GM18502 (cell line): ENCODE measurements at regions not wholly inside any gene's neighbourhood (a gene's known extent, or its start where the extent isn't known, plus 50 kb on each side); places are given as distances from the start of the nearest gene placed in this dataset.

Experiments used
- ATAC-seq: cut with Tn5 transposase; IDR thresholded peaks from one replicate; pipeline ENCODE4 v1.9.1; 2021; ENCODE audit warnings: mild to moderate bottlenecking; ENCODE audit not compliant: unreplicated experiment, poor library complexity

DNA sequence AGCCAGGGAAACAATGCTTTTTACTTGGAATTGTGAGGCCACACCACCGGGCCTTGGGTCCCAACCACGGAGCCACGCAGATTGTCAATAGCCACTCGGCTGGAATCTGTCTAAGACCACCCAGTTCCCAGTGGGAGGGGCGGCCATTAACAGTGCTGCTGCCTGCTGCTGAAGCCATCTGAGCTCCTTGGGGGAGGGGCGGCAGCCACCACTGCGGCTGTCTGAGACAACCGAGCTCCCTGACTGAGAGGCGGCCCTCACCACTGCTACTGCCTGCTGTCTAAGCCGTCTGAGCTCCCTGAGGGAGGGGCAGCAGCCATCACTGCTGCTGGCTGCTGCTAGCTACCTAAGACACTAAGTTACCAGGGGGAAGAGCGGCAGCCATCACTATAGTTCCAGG lies 64.3 kb downstream of the DMRTA2 start:
- ATAC-seq = no peak

DNA sequence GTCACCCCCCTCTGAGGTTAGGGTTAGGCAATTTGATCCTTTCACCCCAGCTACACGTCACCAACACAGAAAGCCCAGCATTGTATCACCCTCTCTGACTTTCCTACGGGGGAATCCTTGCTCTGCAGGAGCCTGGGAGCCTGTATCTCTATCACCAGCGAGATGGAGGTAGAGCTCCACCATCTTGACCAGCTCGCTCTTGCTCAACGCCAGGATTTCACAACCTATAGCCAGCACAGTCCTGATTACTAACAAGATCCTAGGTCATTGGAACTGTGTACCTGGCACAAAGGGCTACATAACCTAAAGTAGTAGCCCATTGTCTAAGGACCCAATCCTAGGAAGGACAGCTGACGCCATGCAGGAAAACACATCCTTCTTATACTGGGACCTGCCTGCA lies 66.1 kb downstream of the DMRTA2 start:
- no peak for ATAC-seq

DNA sequence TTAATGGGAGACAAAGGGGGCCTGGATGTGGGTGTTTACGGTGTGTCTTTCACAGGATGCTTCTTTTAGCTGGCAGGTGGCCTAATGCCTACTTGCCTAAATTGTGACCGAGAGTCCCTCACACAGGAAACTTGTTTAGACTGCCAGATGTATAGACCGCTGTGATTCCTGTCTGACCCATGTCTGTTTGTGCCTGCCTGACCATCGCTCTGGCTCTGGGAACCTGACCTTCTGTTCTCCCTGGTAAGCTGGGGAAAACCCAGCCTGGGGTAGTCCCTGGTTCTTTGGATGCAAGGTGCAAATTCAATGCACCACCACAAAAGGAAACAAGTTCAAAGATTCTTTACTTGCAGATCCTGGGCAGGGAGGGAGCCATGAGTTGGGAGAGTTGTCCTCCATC lies 68.4 kb downstream of the DMRTA2 start:
- no peak for ATAC-seq

DNA sequence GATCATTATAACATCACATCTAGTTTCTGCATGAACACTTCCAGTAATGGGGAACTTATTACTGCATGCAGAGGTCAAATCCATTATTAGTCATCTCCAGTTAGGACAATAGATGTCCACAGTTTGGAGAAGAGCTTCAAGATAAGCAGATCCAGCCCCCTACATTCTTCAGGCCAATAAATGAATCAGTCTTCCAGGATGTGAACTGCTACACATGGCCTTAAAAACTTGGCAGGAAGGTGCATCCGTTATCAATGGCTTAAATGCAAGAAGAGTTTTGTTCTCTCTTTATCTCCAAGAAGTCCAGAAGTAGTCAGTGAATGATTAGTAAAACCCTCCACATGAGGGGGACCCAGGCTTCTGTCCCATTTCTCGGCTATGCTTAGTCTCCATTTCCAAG lies 70.8 kb downstream of the DMRTA2 start:
- ATAC-seq = no peak

DNA sequence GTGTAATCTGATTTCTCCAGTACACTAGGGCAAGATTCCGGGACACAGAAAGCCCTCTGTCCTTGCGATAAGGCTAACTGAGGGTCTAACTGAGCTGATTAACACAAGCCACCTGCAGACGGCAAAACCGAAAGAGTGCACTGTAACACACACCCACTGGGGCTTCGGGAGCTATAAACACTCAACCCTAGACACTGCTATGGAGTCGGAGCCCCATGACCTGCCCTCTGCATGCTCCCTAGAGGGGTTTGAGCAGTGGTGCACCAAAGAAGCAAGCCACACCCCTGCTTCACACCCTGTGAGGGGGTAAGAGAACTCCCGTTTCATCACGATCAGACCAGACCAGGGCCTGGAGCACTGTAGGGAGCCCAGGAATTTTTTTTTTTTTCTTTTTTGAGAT lies 72.4 kb downstream of the DMRTA2 start:
- ATAC-seq = no peak

DNA sequence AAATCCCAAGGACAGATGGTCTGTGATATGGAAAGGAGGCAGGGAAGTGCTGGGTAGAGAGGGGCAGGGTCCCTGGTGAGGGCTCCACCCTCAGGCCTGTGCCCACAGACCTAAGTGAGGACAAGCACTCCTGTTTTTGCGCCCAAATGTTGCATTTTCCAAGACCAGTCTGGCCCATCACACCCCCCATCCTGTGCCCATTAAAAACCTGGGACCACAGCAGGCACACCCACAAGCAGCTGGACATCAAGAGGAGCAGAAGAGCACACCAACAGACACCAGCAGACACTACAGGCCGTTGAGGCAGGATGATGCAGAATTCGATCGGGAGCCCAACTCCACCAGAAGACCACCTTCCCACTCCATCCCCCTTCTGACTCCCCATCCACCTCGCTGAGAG lies 72.8 kb downstream of the DMRTA2 start:
- no peak for ATAC-seq

DNA sequence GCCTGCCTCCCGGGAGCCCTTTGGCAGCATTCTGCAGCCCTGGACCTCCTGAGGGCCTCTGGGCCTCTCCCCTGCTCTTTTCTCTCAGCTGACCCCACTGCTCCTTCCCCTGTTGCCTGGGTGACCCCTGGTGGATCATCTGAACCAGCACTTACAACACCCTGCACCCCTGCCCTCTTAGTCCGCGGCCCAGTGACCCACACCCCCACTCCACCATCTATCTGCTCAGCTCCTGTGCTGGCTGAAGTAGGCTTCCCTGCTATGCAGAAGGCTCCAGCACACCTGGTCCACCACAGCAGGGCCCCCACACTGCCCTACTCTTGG lies 74.0 kb downstream of the DMRTA2 start:
- ATAC-seq = no peak

DNA sequence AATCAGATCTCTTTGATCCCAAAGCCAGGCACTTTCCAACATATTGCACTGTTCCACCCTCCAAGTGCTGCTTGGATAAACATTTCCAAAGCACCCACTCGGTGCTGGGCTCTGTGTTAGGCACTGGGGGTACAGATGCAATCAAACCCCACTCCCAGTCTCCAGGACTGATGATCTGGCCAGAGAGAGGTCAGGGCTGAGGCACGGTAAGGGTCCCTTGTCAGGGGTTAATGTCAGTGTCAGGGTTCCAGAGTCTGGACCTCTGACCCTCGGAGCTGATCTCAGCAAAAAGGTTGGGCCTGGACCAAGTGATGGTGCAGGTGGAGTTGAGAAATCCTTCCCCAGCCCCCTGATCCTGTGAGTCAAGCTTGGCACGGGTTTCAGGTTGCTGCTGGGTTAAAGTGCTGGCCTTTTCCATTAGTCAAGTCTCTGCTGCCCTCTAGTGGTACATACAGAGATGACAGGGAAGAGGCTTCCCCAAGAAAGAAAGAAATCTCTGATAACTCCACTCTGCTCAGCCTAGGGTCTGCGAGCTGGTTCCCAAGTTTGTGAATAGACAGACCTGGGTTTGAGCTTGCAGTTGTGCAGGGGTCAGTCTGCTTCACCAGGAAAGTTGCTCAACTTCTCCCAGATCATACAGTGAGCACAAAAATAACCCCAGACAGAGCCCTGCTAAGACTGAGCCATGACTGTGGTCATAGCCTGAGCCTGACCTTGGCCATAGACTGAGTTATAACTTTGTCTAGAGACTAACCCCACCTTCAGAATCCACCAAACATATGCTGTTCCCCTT lies 74.6 kb downstream of the DMRTA2 start:
- peak; percentile 81 for ATAC-seq

DNA sequence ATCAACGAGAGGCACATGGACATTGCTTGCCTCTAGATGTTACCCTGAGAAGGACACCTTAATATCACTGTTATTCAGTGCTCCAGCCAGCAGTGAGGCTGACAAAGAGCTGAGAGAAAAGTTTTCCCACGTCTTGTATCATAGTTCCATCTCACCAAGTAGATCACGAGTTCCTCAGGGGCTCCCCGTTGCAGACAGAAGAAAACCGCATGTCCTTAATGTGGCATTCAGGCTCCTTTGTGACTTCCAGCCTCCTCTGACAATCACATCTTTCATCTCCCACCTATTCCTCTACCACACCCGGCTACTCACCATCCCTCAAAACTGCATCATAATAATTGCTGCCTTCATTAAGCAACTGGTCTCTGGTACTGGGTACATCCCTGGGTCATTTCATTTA lies 75.3 kb downstream of the DMRTA2 start:
- ATAC-seq = no peak

DNA sequence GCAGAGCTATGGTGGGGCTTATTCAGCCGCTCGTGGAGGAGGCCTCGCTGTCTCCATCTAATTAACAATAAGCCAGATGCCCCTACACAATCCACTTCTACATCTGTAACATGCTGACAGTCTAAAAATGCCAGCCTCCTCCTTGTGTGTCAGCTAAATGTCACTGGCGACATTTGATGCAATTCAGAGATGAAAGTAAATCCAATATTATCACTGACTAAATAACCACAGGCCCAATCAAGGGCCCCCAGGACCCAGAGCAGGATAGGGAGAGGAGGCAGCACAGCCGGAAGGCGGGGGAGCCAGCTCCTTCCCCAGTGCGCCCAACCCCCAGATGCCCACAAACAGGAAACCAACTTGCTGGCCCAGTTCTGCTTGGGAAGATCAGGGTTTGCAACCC lies 76.6 kb downstream of the DMRTA2 start:
- ATAC-seq = no peak

DNA sequence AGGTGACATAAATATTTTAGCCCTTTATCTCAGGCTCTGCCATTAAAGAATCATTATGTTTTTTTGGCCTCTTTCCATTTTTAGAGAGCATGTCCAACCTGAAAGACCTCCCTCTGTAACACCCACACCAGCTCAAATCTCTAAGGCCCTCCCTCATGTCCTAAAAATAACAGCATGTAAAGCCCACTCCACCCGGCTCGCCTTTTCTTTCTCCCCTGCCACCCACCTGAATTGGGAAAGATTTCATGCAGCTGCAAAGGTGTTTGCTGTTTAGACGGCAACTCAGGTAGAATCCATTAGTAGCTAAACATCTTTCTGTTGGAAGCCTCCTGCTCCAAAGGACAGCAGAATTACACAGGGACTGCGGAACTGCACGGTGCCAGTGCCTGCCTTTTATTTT lies 79.9 kb downstream of the DMRTA2 start:
- no peak for ATAC-seq

DNA sequence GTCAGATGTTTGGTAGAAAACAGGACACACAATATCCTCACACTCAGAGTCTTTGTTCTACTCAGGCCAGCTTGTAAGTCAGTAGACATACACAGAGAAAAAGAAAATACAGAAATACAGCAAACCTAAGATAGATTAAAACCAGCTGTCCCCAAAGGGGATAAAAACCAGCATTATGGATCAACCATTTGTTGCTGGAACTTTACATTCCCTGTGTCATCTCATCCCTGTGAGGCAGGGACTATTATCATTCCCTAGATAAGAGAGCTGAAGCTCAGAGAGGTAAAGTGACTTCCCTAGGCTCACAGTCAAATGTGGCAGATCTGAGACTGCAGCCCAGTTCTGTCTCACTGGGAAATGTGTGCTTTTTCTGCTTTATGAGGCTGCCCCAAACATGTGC lies 80.7 kb downstream of the DMRTA2 start:
- no peak for ATAC-seq

DNA sequence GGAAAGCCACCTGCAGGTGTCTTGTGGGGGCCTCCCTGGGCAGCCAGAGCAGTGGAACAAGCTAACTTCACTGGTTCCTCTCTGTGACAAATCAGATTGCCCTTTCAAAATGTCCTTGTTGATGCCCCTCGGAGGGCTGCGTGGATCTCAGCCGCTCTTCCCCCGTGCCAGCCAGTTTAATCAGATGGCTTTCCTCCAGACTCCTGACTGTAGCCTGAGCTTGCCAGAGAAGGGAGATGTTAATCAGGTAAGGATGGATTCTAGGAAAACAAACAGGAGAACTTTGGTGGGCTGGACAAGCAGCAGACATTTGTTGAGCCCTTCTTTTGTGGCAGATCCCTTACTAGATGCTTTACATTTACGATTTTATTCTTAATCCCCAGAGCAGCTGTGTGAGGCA lies 88.2 kb downstream of the DMRTA2 start:
- no peak for ATAC-seq

DNA sequence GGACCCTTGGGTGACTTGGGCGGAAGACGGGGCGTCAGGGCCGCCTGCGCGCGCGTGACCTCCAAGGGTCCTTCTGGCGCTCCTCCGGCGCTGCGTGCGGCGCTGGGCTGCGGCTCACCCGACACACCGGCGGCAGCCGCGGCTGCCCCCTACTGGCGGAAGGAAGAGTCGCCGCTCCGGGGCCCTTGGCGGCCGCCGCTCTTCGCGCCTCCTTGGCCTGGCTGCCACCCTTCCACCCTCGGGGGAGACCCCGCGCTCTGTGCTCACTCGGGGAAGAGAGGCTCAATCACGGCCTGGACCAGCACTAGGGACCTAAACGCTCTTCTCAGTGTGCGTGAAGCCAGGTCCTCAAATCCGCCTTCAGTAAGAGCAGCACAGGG lies 89.7 kb downstream of the DMRTA2 start:
- peak; percentile 87 for ATAC-seq

DNA sequence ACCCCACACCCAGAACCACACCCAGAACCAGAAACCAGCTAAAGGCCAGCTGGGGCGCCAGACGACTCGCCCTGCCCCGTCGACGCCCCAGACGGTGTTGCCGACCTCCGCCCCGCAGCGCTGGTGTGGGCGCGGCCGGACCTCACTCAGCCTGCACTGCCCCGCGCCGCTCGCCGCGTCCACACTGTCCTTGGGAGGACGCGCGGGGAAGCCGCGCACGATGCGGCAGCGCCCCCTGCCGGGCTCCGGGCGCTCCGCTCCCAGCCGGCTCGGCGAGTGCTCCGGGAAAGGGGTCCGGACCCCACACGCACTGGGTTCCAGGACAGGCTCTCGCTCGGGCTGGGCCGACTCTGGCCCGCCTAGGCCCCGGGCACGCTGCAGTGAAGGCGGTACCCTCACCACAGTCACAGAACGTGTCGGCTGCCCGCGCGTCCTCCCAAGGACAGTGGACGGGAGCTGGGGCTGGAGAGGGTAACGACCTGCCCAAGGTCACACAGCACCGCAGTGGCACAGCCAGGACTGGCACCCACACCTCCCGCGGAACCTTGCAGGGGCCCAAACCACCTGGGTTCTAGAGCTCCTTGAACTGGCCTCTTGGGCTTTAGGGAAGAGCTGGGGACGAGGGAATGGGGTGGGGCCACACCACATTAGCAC lies 90.2 kb downstream of the DMRTA2 start:
- peak; percentile 79 for ATAC-seq

DNA sequence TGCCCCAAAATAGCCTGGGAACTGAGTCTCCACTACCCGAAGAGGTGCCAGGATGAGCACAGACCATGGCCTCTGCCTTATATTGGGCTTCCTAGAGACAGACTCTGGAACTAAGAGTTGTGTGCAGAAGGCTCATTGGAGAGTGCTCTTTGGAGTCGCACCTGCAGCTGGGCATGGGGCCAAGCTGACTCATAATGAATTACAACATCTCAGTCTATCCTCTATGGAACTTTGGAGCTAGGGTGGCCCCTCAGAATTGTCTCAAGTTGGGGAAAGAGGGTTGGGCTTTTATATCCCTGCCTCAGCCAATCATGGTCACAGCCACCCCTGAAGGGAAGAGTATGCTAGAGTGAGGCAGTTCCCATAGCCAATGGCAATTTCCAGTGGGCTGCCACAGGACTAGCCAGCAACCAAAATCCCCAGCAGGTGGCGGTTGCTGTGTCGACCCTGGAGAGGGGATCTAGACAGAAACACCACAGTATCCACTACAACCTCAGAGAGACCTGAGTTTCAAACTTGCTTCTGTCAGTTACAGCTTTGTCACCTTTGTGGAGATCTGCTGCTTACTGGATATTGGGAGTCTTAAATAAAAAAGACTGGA lies 93.8 kb downstream of the DMRTA2 start:
- ATAC-seq = no peak

DNA sequence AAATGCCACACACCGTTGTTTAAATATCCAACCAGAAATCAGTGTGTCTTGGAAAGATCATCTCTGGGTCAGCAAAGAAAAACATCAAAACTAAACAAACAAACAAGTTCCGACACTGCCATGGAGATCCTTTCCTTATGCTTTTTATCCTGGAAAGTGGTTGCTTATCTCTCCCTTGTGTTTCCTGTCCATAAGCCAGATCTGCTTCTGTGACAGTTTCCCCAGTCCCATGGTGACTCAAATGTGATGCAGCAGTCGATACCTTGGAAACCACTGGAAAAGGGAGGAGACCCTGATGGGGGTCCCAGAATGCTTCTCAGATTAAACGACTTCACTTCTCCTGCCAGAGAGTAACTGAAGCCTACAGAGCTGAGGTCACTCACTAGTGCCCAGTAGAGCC lies 94.7 kb downstream of the DMRTA2 start:
- no peak for ATAC-seq

DNA sequence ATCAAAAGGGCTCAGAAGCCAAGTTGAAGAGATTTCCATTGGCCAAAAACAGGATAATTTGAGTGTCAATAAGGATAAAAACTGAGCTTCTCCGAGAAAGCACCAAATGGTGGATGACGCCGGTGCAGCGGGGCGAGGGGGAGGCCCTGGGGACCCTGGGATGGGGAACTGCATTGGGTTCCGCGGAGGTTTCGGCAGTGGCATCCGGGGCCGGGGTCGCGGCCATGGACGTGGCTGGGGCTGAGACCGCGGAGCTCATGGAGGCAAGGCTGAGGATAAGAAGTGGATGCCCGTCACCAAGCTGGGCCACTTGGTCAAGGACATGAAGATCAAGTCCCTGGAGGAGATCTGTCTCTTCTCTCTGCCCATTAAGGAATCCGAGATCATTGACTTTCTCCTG lies 97.2 kb downstream of the DMRTA2 start:
- no peak for ATAC-seq

DNA sequence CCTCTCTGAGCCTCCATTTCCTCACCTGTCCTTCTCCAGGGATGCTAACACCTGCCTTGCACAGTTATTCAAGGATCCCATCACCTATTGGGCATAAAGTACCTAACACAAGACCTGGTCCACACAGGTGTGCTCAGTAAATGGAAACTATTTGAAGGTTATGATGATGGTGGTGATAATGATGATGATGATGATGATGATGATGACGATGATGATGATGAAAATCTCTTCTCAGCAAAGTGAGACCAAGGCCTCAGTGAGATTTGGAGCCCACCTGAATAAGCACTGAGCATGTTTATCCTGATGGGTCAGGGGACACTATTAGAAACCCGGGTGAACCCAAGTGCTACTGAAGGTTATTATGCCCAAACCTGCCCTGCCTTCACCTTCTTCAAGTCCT lies 100.7 kb downstream of the DMRTA2 start:
- no peak for ATAC-seq

DNA sequence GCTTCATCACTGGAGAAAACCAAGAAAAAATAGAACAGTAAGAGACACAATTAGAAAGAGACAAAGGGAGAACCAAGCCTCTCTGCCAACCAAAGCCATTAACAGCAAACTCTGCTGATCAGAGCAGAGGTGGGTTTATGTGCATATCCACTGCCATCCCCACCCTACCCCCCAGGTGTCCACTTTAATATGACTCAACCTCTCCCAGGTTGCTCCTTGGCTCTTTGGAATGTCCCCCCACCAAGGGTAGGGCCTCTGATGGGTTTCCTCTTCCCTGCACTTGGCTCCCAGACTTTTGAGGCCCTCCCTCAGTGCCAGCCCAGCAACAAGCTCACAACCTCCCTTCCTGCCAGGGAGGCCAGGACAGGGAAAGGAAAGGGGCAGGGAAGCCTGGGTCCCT lies 104.8 kb downstream of the DMRTA2 start:
- no peak for ATAC-seq

DNA sequence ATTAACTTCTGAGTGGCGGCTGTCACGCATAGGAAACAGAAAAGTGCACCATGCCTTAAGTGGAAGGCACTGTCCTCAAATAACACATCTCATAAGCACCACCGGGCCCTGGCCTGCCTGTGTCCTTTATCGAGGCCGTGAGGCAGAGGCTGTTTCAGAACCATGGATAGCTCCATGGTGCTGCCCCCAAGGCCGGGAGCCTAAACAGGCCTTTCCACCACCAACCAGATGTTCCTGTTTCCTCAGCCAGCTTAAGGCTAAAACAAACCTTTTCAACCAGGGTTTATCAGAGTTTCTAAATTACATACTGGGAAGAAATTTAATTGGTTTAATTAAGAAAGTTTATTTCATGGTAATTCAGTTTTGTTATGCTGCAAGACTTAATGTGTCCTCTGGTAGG lies 114.4 kb downstream of the DMRTA2 start:
- no peak for ATAC-seq

DNA sequence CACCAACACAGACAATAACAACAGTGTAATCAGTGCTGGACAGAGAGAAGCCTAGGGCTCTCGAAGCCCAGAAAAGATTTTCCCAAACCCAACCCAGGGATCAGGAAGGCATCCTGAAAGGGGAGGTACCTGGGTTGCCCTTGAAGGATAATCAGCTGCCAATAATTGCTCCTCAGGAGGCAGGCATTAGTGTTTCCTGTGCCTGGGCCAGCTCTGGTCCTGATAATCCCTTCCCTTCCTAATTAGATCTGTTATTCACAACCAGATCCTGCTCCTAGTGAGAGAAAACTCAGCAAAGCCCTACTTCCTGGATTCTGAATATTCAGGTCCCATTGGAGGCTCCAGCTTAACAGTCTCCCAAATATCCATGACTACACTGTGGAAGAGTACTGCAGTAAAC lies 117.4 kb downstream of the DMRTA2 start:
- no peak for ATAC-seq
